ENCODE measurements at regions not wholly inside any gene's neighbourhood (a gene's known extent, or its start where the extent isn't known, plus 50 kb on each side); places are given as distances from the start of the nearest gene placed in this dataset.

- DNase-seq (ENCODE audit: low read depth in 2 of 2), result no peak
Observed at GRCh38 chr1:5342830-5343229, 649.4 kb downstream of the NPHP4 start.

GRCh38 chr1:5342172-5342571 lies 650.1 kb downstream of the NPHP4 start:
- DNase-seq (ENCODE audit: low read depth in 2 of 2), result no peak

- no peak for DNase-seq (ENCODE audit: low read depth in 2 of 2)
Observed at GRCh38 chr1:5341471-5341870, 650.8 kb downstream of the NPHP4 start.

- DNase-seq (ENCODE audit: low read depth in 2 of 2), result no peak
Observed at GRCh38 chr1:5340560-5341130, 651.6 kb downstream of the NPHP4 start.

GRCh38 chr1:5338466-5338865 lies 653.8 kb downstream of the NPHP4 start:
- DNase-seq (ENCODE audit: low read depth in 2 of 2), result no peak

- DNase-seq (ENCODE audit: low read depth in 2 of 2), result no peak
Observed at GRCh38 chr1:5333291-5333690, 658.9 kb downstream of the NPHP4 start.

GRCh38 chr1:5331101-5331500 lies 661.1 kb downstream of the NPHP4 start:
- DNase-seq (ENCODE audit: low read depth in 2 of 2), result no peak

GRCh38 chr1:5329068-5329739 lies 663.0 kb downstream of the NPHP4 start:
- no peak for DNase-seq (ENCODE audit: low read depth in 2 of 2)

- no peak for DNase-seq (ENCODE audit: low read depth in 2 of 2)
Observed at GRCh38 chr1:5324883-5325282, 667.3 kb downstream of the NPHP4 start.

GRCh38 chr1:5318143-5318816 lies 663.9 kb downstream of the AJAP1 start:
- DNase-seq (ENCODE audit: low read depth in 2 of 2), result no peak

- no peak for DNase-seq (ENCODE audit: low read depth in 2 of 2)
Observed at GRCh38 chr1:5317391-5317790, 663.0 kb downstream of the AJAP1 start.

- no peak for DNase-seq (ENCODE audit: low read depth in 2 of 2)
Observed at GRCh38 chr1:5312862-5313261, 658.5 kb downstream of the AJAP1 start.

- no peak for DNase-seq (ENCODE audit: low read depth in 2 of 2)
Observed at GRCh38 chr1:5312293-5312674, 657.9 kb downstream of the AJAP1 start.

GRCh38 chr1:5311634-5312292 lies 657.4 kb downstream of the AJAP1 start:
- DNase-seq (ENCODE audit: low read depth in 2 of 2), result no peak

- DNase-seq (ENCODE audit: low read depth in 2 of 2), result no peak
Observed at GRCh38 chr1:5311147-5311546, 656.7 kb downstream of the AJAP1 start.

- no peak for DNase-seq (ENCODE audit: low read depth in 2 of 2)
Observed at GRCh38 chr1:5308249-5308648, 653.8 kb downstream of the AJAP1 start.

- no peak for DNase-seq (ENCODE audit: low read depth in 2 of 2)
Observed at GRCh38 chr1:5304702-5305101, 650.3 kb downstream of the AJAP1 start.

- DNase-seq (ENCODE audit: low read depth in 2 of 2), result no peak
Observed at GRCh38 chr1:5298376-5298775, 644.0 kb downstream of the AJAP1 start.

- DNase-seq (ENCODE audit: low read depth in 2 of 2), result no peak
Observed at GRCh38 chr1:5297886-5298239, 643.5 kb downstream of the AJAP1 start.

GRCh38 chr1:5297180-5297885 lies 642.9 kb downstream of the AJAP1 start:
- DNase-seq (ENCODE audit: low read depth in 2 of 2), result no peak

GRCh38 chr1:5296557-5297179 lies 642.3 kb downstream of the AJAP1 start:
- no peak for DNase-seq (ENCODE audit: low read depth in 2 of 2)

GRCh38 chr1:5296095-5296494 lies 641.7 kb downstream of the AJAP1 start:
- DNase-seq (ENCODE audit: low read depth in 2 of 2), result no peak

Data from stimulated activated CD4-positive, alpha-beta T cell treated with anti-CD3 and anti-CD28 coated beads, Interleukin-15, amount 100 ng/mL, for 48 hours (primary cell).